ENCODE measurements at regions not wholly inside any gene's neighbourhood (a gene's known extent, or its start where the extent isn't known, plus 50 kb on each side); places are given as distances from the start of the nearest gene placed in this dataset.

DNA sequence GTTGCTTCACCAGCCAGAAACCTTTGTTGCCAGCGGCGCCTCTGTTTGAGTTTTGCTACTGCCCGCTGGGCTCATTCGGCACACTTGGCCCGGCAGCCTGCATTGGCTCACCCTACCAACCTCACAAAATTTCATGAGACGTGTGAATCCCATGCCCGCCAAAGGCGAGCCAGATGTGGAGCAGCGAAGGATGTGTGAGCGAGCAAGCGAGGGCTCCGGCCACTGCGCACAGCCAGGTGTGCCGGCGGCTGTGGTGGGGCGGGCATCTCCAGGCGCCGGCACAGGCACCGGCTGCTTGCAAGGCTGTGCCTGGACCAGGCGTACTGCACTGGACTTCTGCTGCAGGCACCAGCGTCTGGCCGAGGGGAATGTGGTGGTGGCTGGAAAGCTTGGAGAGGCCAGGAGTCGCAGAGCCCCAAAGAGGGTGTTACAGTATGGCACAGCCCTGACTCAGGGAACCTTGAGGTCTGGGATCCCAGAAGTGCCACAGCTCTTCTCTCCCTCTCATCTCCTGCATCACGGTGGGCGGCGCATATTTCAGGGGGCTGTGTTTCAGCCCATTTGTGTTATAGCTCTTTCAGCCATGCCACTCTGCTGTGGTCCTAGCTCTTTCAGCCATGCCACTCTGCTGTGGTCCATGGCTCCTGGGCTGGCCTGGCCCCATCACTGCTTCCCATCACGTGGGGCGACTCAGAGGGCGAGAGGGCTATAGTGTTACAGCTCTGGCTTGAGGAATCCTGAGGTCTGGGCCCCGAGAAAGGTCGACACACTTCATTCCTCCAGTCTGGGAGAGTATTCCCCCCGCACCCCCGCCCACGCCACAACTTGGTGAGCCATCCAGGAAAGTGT, 592.0 kb upstream of the SLITRK5 start:
- TF ChIP-seq, protein P1, sequence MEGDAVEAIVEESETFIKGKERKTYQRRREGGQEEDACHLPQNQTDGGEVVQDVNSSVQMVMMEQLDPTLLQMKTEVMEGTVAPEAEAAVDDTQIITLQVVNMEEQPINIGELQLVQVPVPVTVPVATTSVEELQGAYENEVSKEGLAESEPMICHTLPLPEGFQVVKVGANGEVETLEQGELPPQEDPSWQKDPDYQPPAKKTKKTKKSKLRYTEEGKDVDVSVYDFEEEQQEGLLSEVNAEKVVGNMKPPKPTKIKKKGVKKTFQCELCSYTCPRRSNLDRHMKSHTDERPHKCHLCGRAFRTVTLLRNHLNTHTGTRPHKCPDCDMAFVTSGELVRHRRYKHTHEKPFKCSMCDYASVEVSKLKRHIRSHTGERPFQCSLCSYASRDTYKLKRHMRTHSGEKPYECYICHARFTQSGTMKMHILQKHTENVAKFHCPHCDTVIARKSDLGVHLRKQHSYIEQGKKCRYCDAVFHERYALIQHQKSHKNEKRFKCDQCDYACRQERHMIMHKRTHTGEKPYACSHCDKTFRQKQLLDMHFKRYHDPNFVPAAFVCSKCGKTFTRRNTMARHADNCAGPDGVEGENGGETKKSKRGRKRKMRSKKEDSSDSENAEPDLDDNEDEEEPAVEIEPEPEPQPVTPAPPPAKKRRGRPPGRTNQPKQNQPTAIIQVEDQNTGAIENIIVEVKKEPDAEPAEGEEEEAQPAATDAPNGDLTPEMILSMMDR (IDR thresholded peaks at IDR 0.05; ENCODE audit: control insufficient read depth, insufficient read depth, low read depth, low read length, missing control alignments): no peak
- DNase-seq (ENCODE audit: low read depth): no peak

DNA sequence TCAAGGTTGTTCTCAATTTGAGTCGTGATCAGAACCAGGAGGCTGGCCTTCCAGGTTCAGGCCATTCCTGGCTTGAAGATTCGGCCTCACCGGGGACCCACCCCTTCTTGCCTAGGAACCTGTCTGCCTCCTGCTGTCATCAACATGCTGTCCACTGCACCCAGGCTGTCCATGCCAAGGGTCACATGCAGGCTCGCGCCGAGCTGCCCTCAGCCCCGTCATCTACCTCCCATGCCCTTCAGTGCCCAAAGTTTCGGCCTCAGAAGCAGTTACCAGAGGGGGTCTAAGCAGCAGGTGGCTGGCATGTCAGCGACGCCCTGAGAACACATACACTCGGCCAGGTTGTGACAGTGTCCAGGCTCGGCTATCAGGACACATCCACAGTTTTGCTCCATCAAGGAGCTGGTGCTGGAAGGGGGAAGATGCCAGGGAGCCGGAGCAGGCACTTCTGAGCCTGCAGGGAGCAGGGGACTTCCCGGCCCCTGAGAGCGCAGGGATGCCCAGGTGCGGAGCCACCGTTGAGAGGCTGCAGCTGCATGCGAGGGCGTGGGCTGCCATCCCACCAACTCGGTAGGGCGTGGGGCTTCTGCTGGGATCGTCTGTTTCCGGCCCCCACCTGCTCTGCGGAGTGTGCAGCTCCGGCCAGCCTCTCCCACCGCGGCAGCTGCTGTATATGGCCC, 590.9 kb upstream of the SLITRK5 start:
- TF ChIP-seq, protein P1 (IDR thresholded peaks at IDR 0.05; ENCODE audit: control insufficient read depth, insufficient read depth, low read depth, low read length, missing control alignments): no peak
- DNase-seq (ENCODE audit: low read depth): no peak
- no peak overlapping the region for H3K4me3 ChIP-seq (ENCODE audit: control insufficient read depth, low read depth, low read length)

More for the DNA sequence above, 592.0 kb upstream of the SLITRK5 start:
- no peak overlapping the region for H3K4me3 ChIP-seq (ENCODE audit: control insufficient read depth, low read depth, low read length)

DNA sequence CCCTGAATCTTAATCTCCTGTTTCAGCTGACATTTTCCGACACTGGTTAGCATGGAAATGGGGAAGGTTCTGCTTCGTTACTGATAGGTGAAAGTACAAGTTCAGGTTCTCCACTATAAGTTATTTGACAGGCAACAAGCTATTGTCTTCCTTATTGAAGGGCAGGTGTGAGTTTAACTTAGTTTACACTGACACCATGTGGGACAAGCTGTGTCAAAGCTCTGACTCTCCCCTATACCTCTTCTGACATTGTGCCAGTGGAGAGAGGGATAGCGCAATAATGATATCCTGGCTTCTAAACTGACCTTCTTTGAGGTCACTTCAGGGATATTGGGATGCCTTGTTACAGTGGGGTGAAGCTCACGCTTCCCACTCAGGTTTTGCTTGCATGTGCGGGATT, 587.0 kb upstream of the SLITRK5 start:
- TF ChIP-seq, protein P1 (IDR thresholded peaks at IDR 0.05; ENCODE audit: control insufficient read depth, insufficient read depth, low read depth, low read length, missing control alignments): no peak
- no peak for DNase-seq (ENCODE audit: low read depth)
- H3K4me3 ChIP-seq (ENCODE audit: control insufficient read depth, low read depth, low read length): no peak overlapping the region

DNA sequence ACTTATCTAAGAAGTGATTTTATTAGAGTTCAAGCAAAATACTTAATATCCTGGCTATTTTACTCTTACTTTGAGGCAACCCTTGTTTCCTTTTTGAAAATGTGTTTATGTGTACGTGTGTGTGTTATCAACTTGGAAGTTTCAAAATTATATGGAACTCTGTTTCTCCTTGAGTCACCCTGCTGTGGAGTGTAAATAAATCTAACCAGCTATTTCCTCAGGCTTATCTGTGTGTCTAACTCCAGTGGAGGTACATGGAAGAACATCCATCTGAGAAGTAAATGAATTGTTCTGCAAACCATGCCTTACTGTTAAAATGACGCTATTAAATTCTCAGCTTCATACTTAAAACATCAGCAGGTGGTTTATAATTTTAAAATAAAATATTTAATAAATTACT, 583.4 kb upstream of the SLITRK5 start:
- no peak overlapping the region for H3K4me3 ChIP-seq (ENCODE audit: control insufficient read depth, low read depth, low read length)
- DNase-seq (ENCODE audit: low read depth): no peak
- TF ChIP-seq, protein P1 (IDR thresholded peaks at IDR 0.05; ENCODE audit: control insufficient read depth, insufficient read depth, low read depth, low read length, missing control alignments): no peak

DNA sequence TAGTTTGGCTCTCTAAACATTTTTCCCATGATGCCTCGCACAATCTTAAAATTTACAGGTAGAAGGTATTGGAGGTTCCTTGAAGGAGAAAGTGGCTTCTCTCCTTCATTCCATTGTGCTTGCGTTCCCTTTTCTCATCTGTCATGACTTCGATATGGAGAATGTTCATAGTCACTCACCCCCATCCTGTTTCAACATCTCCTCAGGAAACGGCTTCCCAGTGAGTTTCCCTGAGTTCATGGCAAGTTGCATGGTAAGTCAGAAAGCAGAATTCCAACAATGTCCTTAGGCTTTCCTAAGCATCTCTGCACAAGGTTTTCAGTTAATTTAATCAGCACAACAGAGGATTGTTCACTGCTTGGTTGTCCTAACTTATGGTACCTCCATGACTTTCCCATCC, 581.8 kb upstream of the SLITRK5 start:
- peak; percentile 0 for DNase-seq (ENCODE audit: low read depth)
- TF ChIP-seq, protein P1 (IDR thresholded peaks at IDR 0.05; ENCODE audit: control insufficient read depth, insufficient read depth, low read depth, low read length, missing control alignments): no peak

DNA sequence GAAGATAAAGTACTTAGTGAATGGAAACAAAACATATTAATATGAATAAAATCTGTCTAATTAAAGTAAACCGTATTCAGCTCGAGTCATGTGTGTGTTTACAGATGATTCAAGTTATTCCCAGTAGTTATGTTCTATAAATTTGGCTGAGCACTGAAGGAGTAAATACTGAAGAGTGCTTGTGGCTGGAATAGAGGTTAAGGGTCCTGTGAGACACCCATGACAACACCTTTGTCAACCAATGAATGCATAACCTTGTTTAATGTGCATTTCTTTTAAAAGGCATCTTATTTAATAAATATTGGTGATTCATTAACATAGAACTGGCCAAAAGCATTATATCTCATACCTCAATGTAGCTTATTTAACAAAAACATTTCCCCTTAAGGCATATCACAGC, 577.8 kb upstream of the SLITRK5 start:
- no peak for DNase-seq (ENCODE audit: low read depth)
- TF ChIP-seq, protein P1 (IDR thresholded peaks at IDR 0.05; ENCODE audit: control insufficient read depth, insufficient read depth, low read depth, low read length, missing control alignments): no peak
- no peak overlapping the region for H3K4me3 ChIP-seq (ENCODE audit: control insufficient read depth, low read depth, low read length)

More for the DNA sequence above, 581.8 kb upstream of the SLITRK5 start:
- H3K4me3 ChIP-seq (ENCODE audit: control insufficient read depth, low read depth, low read length): no peak overlapping the region

Data from AG09309 (cell line).